ENCODE measurements at regions not wholly inside any gene's neighbourhood (a gene's known extent, or its start where the extent isn't known, plus 50 kb on each side); places are given as distances from the start of the nearest gene placed in this dataset.

DNA sequence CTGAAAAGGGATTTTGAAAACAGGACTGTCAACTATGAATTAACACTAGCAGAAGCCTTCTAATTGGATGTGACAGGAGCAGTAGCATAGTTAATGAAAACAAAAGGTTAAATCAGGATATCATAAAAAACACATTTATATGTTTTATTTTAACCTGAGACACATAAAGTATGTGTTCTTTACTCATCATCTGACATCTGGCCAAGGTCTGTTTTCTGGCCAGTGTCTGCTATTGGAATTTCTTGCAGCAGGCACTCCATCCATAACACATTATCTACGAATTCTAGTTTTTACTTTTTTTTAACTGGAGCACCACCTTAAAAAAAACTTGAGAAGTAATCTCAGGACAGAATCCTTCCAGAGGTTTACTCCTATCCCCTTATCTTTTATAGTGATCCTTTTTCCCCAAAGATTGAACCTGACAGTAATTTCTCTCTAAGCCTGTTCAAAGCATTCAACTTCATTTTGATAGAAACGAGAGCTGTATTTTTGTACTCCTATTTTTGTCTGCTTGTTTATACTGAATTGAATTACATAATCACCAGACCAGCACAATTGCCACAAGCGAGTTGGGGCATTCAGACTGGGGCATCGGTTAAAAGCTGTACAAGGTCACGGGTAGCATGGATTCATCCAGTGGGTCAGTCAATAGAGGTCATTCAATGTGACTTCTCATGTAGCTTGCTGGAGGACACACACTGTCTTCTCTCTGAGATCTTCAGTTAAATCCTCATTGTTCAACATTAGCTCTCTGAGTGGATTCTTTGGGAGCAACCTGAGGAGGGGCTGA is 205.6 kb upstream of the CLINT1 start:
- TF ChIP-seq POLR2A (IDR thresholded peaks at IDR 0.05), result no peak
- TF ChIP-seq, protein P1, sequence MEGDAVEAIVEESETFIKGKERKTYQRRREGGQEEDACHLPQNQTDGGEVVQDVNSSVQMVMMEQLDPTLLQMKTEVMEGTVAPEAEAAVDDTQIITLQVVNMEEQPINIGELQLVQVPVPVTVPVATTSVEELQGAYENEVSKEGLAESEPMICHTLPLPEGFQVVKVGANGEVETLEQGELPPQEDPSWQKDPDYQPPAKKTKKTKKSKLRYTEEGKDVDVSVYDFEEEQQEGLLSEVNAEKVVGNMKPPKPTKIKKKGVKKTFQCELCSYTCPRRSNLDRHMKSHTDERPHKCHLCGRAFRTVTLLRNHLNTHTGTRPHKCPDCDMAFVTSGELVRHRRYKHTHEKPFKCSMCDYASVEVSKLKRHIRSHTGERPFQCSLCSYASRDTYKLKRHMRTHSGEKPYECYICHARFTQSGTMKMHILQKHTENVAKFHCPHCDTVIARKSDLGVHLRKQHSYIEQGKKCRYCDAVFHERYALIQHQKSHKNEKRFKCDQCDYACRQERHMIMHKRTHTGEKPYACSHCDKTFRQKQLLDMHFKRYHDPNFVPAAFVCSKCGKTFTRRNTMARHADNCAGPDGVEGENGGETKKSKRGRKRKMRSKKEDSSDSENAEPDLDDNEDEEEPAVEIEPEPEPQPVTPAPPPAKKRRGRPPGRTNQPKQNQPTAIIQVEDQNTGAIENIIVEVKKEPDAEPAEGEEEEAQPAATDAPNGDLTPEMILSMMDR (IDR thresholded peaks at IDR 0.05 in 4 of 5, conservative IDR thresholded peaks at IDR 0.05 in 1 of 5), result no peak

Data from gastrocnemius medialis (tissue), 4 donors.